ENCODE measurements at regions not wholly inside any gene's neighbourhood (a gene's known extent, or its start where the extent isn't known, plus 50 kb on each side); places are given as distances from the start of the nearest gene placed in this dataset.
"Not testable (repeated sequence)": the region's sequence is repeated elsewhere in the genome, so short reads cannot be mapped to it uniquely, and the experiment has no call there.

DNA sequence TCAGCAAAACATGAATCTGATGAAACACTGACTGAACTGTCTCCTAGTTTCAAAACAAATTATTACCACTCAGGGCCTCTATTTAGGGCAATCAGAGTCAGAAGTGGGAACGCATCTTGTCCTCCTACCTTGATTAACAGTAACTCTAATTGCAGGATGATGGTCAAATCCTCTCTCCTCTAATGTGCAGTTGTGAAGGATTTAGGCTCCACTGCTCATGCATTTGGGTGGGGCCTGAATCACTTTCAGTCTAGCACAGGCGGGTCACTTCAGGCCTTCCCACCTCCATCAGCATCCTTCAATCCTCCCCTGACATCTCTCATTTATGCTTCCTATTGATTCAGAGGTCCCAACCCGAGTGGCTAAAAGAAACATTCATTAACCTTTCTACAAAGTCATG is 67.5 kb upstream of the AGAP9 start:
- not testable (repeated sequence) for H2BK12ac ChIP-seq (ENCODE audit: insufficient read length, low read depth, low read length); H3K23ac ChIP-seq (ENCODE audit: insufficient read length, low read depth, low read length); H3K79me1 ChIP-seq (ENCODE audit: insufficient read depth, low read depth, low read length, poor library complexity, severe bottlenecking); H3K9me3 ChIP-seq (ENCODE audit: control insufficient read depth, low read depth, low read length); H4K20me1 ChIP-seq (ENCODE audit: control insufficient read depth, insufficient read depth, insufficient read length); H3K27me3 ChIP-seq (ENCODE audit: insufficient read depth, low read length); H3K4ac ChIP-seq (ENCODE audit: low read depth, low read length); H3K9ac ChIP-seq (ENCODE audit: extremely low read depth, insufficient read length, low read length); H3K14ac ChIP-seq (ENCODE audit: insufficient read depth, low read length); H3K27ac ChIP-seq (ENCODE audit: insufficient read length, low read depth, low read length); H3K4me2 ChIP-seq (ENCODE audit: insufficient read depth, insufficient read length, low read length); H2AK5ac ChIP-seq (ENCODE audit: insufficient read length, low read length); DNase-seq; H2BK120ac ChIP-seq (ENCODE audit: low read depth, low read length, poor library complexity, severe bottlenecking); H2BK5ac ChIP-seq (ENCODE audit: insufficient read length, low read length); H3K56ac ChIP-seq (ENCODE audit: insufficient read length, low read depth, low read length); H4K5ac ChIP-seq (ENCODE audit: insufficient read length, low read depth, low read length); H3K23me2 ChIP-seq (ENCODE audit: insufficient read length, low read depth, low read length, poor library complexity, severe bottlenecking); H3K79me2 ChIP-seq (ENCODE audit: insufficient read depth, low read length); H3K18ac ChIP-seq (ENCODE audit: insufficient read length, low read depth, low read length); H3K27me3 Mint-ChIP-seq (ENCODE audit: low read depth); H3K9me3 Mint-ChIP-seq; H2AFZ ChIP-seq (ENCODE audit: low read length); H3K4me1 ChIP-seq (ENCODE audit: insufficient read depth, low read length); H3K4me3 Mint-ChIP-seq; H4K91ac ChIP-seq (ENCODE audit: insufficient read length, low read depth, low read length); H3K4me1 Mint-ChIP-seq; H4K8ac ChIP-seq (replicated peaks; ENCODE audit: insufficient read length, low read depth, low read length); H2BK20ac ChIP-seq (ENCODE audit: low read depth, low read length, poor library complexity, severe bottlenecking); H3K27ac Mint-ChIP-seq; H2BK15ac ChIP-seq (ENCODE audit: low read depth, low read length); H3K36me3 Mint-ChIP-seq (ENCODE audit: insufficient read depth in 1 of 3, low read depth in 3 of 3); H3T11ph ChIP-seq (ENCODE audit: low read length)
- no CpG with 5 or more reads among the region's 3 CpGs for WGBS (ENCODE audit: extremely low coverage, insufficient read length, low lambda C conversion rate)

- DNase-seq; H2BK120ac ChIP-seq (ENCODE audit: low read depth, low read length, poor library complexity, severe bottlenecking); H3K4ac ChIP-seq (ENCODE audit: low read depth, low read length); H2BK5ac ChIP-seq (ENCODE audit: insufficient read length, low read length); H2AFZ ChIP-seq (ENCODE audit: low read length); H3K27me3 ChIP-seq (ENCODE audit: insufficient read depth, low read length); H3K4me2 ChIP-seq (ENCODE audit: insufficient read depth, insufficient read length, low read length); H3K4me1 ChIP-seq (ENCODE audit: insufficient read depth, low read length); H3K79me2 ChIP-seq (ENCODE audit: insufficient read depth, low read length); H2BK15ac ChIP-seq (ENCODE audit: low read depth, low read length); H3K56ac ChIP-seq (ENCODE audit: insufficient read length, low read depth, low read length); H3T11ph ChIP-seq (ENCODE audit: low read length); H3K4me3 Mint-ChIP-seq; H4K5ac ChIP-seq (ENCODE audit: insufficient read length, low read depth, low read length); H3K18ac ChIP-seq (ENCODE audit: insufficient read length, low read depth, low read length); H3K23me2 ChIP-seq (ENCODE audit: insufficient read length, low read depth, low read length, poor library complexity, severe bottlenecking); H2BK12ac ChIP-seq (ENCODE audit: insufficient read length, low read depth, low read length); H3K9ac ChIP-seq (ENCODE audit: extremely low read depth, insufficient read length, low read length); H3K9me3 ChIP-seq (ENCODE audit: control insufficient read depth, low read depth, low read length); H3K14ac ChIP-seq (ENCODE audit: insufficient read depth, low read length); H3K9me3 Mint-ChIP-seq; H3K23ac ChIP-seq (ENCODE audit: insufficient read length, low read depth, low read length); H2AK5ac ChIP-seq (ENCODE audit: insufficient read length, low read length); H4K20me1 ChIP-seq (ENCODE audit: control insufficient read depth, insufficient read depth, insufficient read length); H4K91ac ChIP-seq (ENCODE audit: insufficient read length, low read depth, low read length); H2BK20ac ChIP-seq (ENCODE audit: low read depth, low read length, poor library complexity, severe bottlenecking); H3K27me3 Mint-ChIP-seq (ENCODE audit: low read depth); H3K79me1 ChIP-seq (ENCODE audit: insufficient read depth, low read depth, low read length, poor library complexity, severe bottlenecking); H4K8ac ChIP-seq (replicated peaks; ENCODE audit: insufficient read length, low read depth, low read length); H3K27ac ChIP-seq (ENCODE audit: insufficient read length, low read depth, low read length); H3K27ac Mint-ChIP-seq; H3K36me3 Mint-ChIP-seq (ENCODE audit: insufficient read depth in 1 of 3, low read depth in 3 of 3); H3K4me1 Mint-ChIP-seq: not testable (repeated sequence)
- WGBS (ENCODE audit: extremely low coverage, insufficient read length, low lambda C conversion rate): no CpG with 5 or more reads among the region's 2 CpGs
These were observed 67.1 kb upstream of the AGAP9 start for GRCh38 chr10:47590534-47590933.

DNA sequence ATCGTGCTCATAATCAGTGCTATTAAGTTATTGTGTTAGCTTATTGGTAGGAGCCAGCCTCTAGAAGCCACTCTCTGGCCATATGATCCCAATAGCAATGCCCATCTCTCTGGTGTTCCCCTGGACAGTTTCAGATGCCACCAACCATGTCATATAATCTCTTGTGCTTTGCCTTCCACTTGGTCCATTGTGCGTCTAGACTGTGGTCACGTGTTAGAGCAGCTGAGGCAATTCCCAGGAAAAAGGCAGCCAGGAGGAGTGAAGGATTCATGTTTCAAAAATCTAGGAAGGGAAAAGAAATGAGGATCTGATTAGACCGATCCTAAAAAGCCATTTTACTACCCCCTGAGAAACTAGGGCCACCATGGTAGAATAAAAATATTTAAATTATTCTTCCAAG is 58.6 kb upstream of the AGAP9 start:
- H3K9me3 ChIP-seq (ENCODE audit: control insufficient read depth, low read depth, low read length); H2AFZ ChIP-seq (ENCODE audit: low read length); H3K23me2 ChIP-seq (ENCODE audit: insufficient read length, low read depth, low read length, poor library complexity, severe bottlenecking); H3K9ac ChIP-seq (ENCODE audit: extremely low read depth, insufficient read length, low read length); H3K27ac Mint-ChIP-seq; H3K36me3 Mint-ChIP-seq (ENCODE audit: insufficient read depth in 1 of 3, low read depth in 3 of 3); H2BK15ac ChIP-seq (ENCODE audit: low read depth, low read length); DNase-seq; H4K20me1 ChIP-seq (ENCODE audit: control insufficient read depth, insufficient read depth, insufficient read length); H2BK20ac ChIP-seq (ENCODE audit: low read depth, low read length, poor library complexity, severe bottlenecking); H4K5ac ChIP-seq (ENCODE audit: insufficient read length, low read depth, low read length); H3K14ac ChIP-seq (ENCODE audit: insufficient read depth, low read length); H3K4me2 ChIP-seq (ENCODE audit: insufficient read depth, insufficient read length, low read length); H4K8ac ChIP-seq (replicated peaks; ENCODE audit: insufficient read length, low read depth, low read length); H3K27me3 Mint-ChIP-seq (ENCODE audit: low read depth); H3K56ac ChIP-seq (ENCODE audit: insufficient read length, low read depth, low read length); H2BK12ac ChIP-seq (ENCODE audit: insufficient read length, low read depth, low read length); H3K18ac ChIP-seq (ENCODE audit: insufficient read length, low read depth, low read length); H3K23ac ChIP-seq (ENCODE audit: insufficient read length, low read depth, low read length); H3K4me1 ChIP-seq (ENCODE audit: insufficient read depth, low read length); H2AK5ac ChIP-seq (ENCODE audit: insufficient read length, low read length); H3T11ph ChIP-seq (ENCODE audit: low read length); H3K27ac ChIP-seq (ENCODE audit: insufficient read length, low read depth, low read length); H3K79me1 ChIP-seq (ENCODE audit: insufficient read depth, low read depth, low read length, poor library complexity, severe bottlenecking); H3K27me3 ChIP-seq (ENCODE audit: insufficient read depth, low read length); H3K79me2 ChIP-seq (ENCODE audit: insufficient read depth, low read length); H4K91ac ChIP-seq (ENCODE audit: insufficient read length, low read depth, low read length); H3K4ac ChIP-seq (ENCODE audit: low read depth, low read length); H3K4me1 Mint-ChIP-seq; H2BK120ac ChIP-seq (ENCODE audit: low read depth, low read length, poor library complexity, severe bottlenecking); H3K9me3 Mint-ChIP-seq; H3K4me3 Mint-ChIP-seq; H2BK5ac ChIP-seq (ENCODE audit: insufficient read length, low read length): not testable (repeated sequence)
- WGBS (ENCODE audit: extremely low coverage, insufficient read length, low lambda C conversion rate): no CpG with 5 or more reads among the region's 4 CpGs

Data from H9 (cell line).